HG03565 (cell line): ENCODE measurements at regions not wholly inside any gene's neighbourhood (a gene's known extent, or its start where the extent isn't known, plus 50 kb on each side); places are given as distances from the start of the nearest gene placed in this dataset.
"Not testable (repeated sequence)": the region's sequence is repeated elsewhere in the genome, so short reads cannot be mapped to it uniquely, and the experiment has no call there.

Experiments
- ATAC-seq: cut with Tn5 transposase; IDR thresholded peaks from one replicate; pipeline ENCODE4 v1.9.1; 2021; ENCODE audit warnings: mild to moderate bottlenecking, moderate library complexity; ENCODE audit not compliant: unreplicated experiment

- no peak for ATAC-seq
Observed at GRCh38 chr15:89024418-89024817, 63.8 kb upstream of the ABHD2 start.

- no peak for ATAC-seq
Observed at GRCh38 chr15:89026167-89026566, 62.1 kb upstream of the ABHD2 start.

GRCh38 chr15:89028036-89028435, 60.2 kb upstream of the ABHD2 start:
- no peak for ATAC-seq

GRCh38 chr15:89030311-89030710, 57.9 kb upstream of the ABHD2 start:
- ATAC-seq: no peak

- not testable (repeated sequence) for ATAC-seq
Observed at GRCh38 chr15:89031637-89032285, 56.5 kb upstream of the ABHD2 start.

- ATAC-seq: no peak
Observed at GRCh38 chr15:89034305-89034704, 54.0 kb upstream of the ABHD2 start.

- no peak for ATAC-seq
Observed at GRCh38 chr15:89035150-89035549, 53.1 kb upstream of the ABHD2 start.

- no peak for ATAC-seq
Observed at GRCh38 chr15:89035658-89036057, 52.6 kb upstream of the ABHD2 start.

GRCh38 chr15:89038146-89038545, 50.1 kb upstream of the ABHD2 start:
- no peak for ATAC-seq
